Medulla oblongata (tissue), 1 donor: ENCODE measurements at regions not wholly inside any gene's neighbourhood (a gene's known extent, or its start where the extent isn't known, plus 50 kb on each side); places are given as distances from the start of the nearest gene placed in this dataset.
"Not testable (repeated sequence)": the region's sequence is repeated elsewhere in the genome, so short reads cannot be mapped to it uniquely, and the experiment has no call there.

Experiments
- DNase-seq: peaks from one replicate; pipeline ENCODE4 v3.0.0-alpha.2; 2015; ENCODE audit errors: extremely low spot score

- DNase-seq = no peak
Measured at GRCh38 chr13:59404331-59404730, 759.4 kb downstream of the DIAPH3 start.

- DNase-seq = not testable (repeated sequence)
Measured at GRCh38 chr13:59407251-59407650, 756.5 kb downstream of the DIAPH3 start.

- no peak for DNase-seq
Measured at GRCh38 chr13:59408738-59409137, 755.0 kb downstream of the DIAPH3 start.

- DNase-seq = peak; percentile 30
Measured at GRCh38 chr13:59409211-59409610, 754.5 kb downstream of the DIAPH3 start.

- DNase-seq = no peak
Measured at GRCh38 chr13:59409634-59410200, 754.0 kb downstream of the DIAPH3 start.

- no peak for DNase-seq
Measured at GRCh38 chr13:59413126-59413525, 750.6 kb downstream of the DIAPH3 start.

GRCh38 chr13:59414006-59414405, 749.7 kb downstream of the DIAPH3 start:
- DNase-seq = no peak

- DNase-seq = no peak
Measured at GRCh38 chr13:59415498-59415897, 748.2 kb downstream of the DIAPH3 start.

GRCh38 chr13:59416561-59416960, 747.2 kb downstream of the DIAPH3 start:
- DNase-seq = no peak

GRCh38 chr13:59422646-59423045, 741.1 kb downstream of the DIAPH3 start:
- no peak for DNase-seq

- no peak for DNase-seq
Measured at GRCh38 chr13:59423708-59424340, 739.9 kb downstream of the DIAPH3 start.

GRCh38 chr13:59424661-59425060, 739.1 kb downstream of the DIAPH3 start:
- no peak for DNase-seq

- DNase-seq = no peak
Measured at GRCh38 chr13:59425211-59425741, 738.5 kb downstream of the DIAPH3 start.

- DNase-seq = no peak
Measured at GRCh38 chr13:59435024-59435423, 728.7 kb downstream of the DIAPH3 start.

GRCh38 chr13:59437544-59438301, 726.0 kb downstream of the DIAPH3 start:
- DNase-seq = no peak

- no peak for DNase-seq
Measured at GRCh38 chr13:59439776-59440428, 723.8 kb downstream of the DIAPH3 start.

- not testable (repeated sequence) for DNase-seq
Measured at GRCh38 chr13:59441068-59441467, 722.7 kb downstream of the DIAPH3 start.

GRCh38 chr13:59441596-59442280, 722.0 kb downstream of the DIAPH3 start:
- DNase-seq = no peak

GRCh38 chr13:59442461-59442860, 721.3 kb downstream of the DIAPH3 start:
- no peak for DNase-seq

GRCh38 chr13:59442944-59443486, 720.7 kb downstream of the DIAPH3 start:
- DNase-seq = no peak

GRCh38 chr13:59444210-59444857, 719.4 kb downstream of the DIAPH3 start:
- no peak for DNase-seq
